COR-L47 (cell line): ENCODE measurements at regions not wholly inside any gene's neighbourhood (a gene's known extent, or its start where the extent isn't known, plus 50 kb on each side); places are given as distances from the start of the nearest gene placed in this dataset.
"Not testable (repeated sequence)": the region's sequence is repeated elsewhere in the genome, so short reads cannot be mapped to it uniquely, and the experiment has no call there.

ENCODE experiments used
- DNase-seq: peaks from one replicate; lab custom pipeline; 2025; lab: John Stamatoyannopoulos, UW

DNA sequence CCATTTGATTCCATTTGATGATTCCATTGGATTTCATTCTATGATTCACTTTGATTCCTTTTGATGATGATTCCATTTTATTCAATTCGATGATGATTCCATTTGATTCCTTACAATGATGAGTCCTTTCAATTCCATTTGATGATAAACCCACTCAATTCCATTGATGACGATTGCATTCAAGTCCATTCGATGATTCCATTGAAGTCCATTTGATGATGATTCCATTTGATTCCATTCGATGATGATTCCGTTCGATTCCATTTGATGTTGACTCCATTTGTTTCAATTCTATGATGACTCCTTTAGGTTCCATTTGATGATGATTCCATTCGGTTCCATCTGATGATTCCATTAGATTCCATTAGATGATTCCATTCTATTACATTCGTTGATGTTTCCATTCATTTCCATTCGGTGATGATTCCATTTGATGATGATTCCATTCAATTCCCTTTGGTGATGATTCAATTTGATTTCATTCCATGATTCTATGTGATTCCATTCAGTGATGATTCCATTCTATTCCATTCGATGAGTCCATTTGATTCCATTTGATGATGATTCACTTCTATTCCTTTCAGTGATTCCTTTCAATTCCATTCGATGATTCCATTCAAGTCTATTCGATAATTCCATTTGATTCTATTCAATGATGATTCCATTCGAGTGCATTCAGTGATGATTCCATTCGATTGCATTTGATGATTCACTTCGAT lies 1106.0 kb downstream of the RPIA start:
- DNase-seq, result no peak

DNA sequence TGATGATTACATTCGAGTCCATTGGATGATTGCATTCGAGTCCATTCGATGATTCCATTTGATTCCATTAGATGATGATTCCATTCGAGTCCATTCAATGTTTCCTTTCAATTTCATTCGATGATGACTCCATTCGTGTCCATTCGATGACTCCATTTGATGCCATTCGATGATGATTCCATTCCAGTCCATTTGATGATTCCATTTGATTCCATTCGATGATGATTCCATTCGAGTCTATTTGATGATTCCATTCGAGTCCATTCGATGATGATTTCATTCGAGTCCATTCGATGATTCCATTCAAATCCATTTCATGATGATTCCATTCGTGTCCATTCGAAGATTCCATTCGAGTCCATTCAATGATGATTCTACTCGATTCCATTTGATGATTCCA lies 1109.7 kb downstream of the RPIA start:
- DNase-seq, result not testable (repeated sequence)

DNA sequence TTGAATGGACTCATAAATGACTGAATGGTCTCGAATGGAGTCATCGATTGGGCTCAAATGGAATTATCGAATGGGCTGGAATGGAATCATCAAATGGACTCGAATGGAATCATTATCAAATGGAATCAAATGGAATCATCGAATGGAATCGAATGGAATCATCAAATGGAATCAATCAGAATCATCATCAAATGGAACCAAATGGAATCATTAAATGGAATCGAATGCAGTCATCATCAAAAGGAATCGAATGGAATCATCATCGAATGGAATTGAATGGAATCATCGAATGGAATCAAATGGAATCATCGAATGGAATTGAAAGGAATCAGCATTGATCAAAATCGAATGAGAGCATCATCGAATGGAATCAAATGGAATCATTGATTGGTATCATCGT lies 1114.9 kb downstream of the RPIA start:
- DNase-seq, result not testable (repeated sequence)

DNA sequence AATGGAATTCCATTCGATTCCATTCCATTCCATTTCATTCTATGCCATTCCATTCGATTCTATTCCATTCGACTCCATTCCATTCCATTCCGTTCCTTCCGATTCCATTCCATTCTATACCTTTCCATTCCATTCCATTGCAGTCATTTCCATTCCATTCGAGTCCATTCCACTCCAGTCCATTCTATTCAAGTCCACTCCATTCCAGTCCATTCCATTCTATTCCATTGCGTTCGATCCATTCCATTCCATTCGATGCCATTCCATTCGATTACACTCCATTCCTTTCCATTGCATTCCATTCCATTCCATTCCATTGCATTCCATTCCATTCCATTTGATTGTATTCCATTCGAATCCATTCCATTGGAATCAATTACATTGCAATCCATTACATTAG lies 1119.8 kb downstream of the RPIA start:
- DNase-seq, result no peak

DNA sequence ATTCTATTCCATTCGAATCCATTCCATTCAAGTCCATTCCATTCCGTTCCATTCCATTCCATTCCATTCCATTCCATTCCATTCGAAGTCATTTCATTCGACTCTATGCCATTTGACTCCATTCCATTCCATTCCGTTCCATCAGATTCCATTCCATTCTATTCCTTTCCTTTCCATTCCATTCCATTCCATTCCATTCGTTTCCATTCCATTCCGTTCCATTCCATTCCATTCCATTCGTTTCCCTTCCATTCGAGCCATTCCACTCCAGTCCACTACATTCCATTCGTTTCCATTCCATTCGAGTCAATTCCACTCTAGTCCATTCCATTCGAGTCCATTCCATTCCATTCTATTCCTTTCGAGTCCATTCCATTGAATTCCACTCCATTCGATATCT lies 1120.4 kb downstream of the RPIA start:
- not testable (repeated sequence) for DNase-seq

DNA sequence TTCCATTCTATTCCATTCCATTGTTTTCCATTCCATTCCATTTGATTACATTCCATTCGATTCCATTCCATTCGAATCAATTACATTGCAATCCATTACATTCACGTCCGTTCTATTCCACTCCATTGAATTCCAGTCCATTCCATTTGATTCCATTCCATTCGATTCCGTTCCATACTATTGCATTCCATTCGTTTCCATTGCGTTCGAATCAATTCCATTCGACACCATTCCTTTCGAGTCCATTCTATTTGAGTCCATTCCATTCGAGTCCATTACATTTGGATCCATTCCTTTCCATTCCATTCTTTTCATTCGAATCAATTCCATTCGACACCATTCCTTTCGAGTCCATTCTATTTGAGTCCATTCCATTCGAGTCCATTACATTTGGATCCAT lies 1122.9 kb downstream of the RPIA start:
- not testable (repeated sequence) for DNase-seq

DNA sequence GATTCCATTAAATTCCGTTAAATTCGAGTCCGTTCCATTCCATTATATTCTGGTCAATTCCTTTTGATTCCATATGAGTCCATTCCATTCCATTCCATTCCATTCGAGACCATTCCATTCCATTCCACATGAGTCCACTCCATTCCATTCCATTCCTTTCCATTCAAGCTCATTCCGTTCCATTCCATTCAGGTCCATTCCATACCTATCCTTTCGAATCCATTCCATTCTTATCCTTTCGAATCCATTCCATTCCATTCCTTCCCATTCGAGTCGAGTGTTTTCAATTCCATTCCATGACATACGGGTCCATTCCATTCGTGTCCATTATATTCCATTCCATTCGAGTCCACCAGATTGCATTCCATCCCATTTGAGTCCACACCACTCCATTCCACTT lies 1127.4 kb downstream of the RPIA start:
- no peak for DNase-seq

DNA sequence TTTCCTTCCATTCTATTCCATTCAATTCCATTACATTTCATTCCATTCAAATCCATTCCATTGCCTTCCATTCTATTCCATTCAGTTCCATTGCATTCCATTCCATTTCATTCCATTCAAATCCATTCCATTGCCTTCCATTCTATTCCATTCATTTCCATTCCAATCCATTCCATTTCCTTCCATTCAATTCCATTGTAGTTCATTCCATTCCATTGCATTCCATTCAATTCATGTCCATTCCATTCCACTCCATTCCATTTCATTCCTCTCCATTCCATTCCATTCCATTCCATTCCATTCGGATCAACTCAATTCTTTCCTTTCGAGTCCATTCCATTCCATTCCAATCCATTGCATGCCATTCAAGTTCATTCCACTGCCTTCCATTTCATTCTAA lies 1128.3 kb downstream of the RPIA start:
- no peak for DNase-seq

DNA sequence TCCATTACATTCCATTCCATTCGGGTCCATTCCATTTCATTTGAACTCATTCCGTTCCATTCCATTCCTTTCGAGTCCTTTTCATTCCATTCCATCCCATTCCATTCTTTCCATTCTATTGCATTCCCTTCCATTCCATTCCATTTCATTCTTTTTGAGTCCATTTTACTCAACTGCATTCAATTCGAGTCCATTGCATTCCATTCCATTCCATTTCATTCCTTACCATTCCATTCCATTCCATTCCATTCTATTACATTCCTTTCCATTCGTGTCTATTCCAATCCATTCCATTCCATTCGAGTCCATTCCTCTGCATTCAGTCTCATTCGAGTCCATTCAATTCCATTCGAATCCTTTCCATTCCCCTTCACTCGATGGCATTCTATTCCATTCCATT lies 1128.8 kb downstream of the RPIA start:
- no peak for DNase-seq

DNA sequence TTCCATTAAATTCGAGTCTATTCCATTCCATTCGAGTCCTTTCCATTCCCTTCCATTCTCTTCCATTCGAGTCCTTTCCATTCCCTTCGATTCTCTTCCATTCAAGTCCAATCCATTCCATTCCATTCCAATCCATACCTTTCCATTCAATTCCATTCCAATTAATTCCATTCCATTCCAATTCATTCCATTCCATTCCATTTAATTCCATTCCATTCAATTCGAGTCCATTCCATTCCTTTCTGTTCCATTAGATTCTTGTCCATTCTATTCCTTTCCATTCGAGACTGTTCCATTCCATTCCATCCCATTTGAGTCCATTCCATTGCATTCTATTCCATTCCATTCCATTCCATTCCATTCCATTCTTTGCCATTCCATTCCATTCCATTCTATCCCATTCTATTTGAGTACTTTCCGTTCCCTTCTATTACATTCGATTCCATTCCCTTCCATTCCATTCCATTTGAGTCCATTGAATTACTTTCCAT lies 1130.0 kb downstream of the RPIA start:
- DNase-seq, result no peak

DNA sequence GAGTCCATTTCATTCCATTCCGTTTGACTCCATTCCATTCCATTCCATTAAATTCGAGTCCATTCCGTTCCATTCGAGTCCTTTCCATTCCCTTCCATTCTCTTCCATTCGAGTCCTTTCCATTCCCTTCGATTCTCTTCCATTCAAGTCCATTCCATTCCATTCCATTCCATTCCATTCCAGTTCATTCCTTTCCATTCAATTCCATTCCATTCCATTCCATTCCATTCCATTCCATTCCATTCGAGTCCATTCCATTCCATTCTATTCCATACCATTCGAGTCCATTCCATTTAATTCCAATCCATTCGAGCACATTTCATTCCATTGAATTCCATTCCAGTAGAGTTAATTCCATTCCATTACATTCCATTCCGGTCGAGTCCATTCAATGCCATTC lies 1130.9 kb downstream of the RPIA start:
- not testable (repeated sequence) for DNase-seq

DNA sequence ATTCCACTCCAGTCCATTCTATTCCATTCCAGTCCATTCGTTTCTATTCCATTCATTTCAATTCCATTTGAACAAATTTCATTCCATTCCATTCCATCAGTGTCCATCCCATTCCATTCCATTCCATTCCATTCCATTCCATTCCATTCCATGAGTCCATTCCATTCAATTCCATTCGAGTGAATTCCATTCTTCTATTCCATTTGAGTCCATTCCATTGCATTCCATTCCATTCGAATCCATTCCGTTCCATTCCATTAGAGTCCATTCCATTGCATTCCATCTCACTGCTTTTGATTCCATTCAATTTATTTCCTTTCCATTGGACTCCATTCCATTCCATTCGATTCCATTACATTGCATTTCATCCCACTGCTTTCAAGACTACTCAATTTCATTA lies 1132.1 kb downstream of the RPIA start:
- no peak for DNase-seq

DNA sequence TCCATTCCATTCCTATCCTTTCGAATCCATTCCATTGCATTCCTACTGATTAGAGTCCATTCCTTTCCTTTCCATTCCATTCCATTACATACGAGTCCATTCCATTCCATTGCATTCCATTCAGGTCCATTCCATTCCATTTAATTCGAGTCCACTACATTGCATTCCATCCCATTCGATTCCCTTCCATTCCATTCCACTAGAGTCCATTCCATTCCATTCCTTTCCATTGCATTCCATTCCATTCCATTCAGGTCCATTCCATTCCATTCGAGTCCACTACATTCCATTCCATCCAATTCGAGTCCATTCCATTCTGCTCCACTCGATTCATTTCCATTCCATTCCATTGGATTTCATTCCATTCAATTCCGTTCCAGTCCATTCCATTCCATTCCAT lies 1133.6 kb downstream of the RPIA start:
- no peak for DNase-seq

DNA sequence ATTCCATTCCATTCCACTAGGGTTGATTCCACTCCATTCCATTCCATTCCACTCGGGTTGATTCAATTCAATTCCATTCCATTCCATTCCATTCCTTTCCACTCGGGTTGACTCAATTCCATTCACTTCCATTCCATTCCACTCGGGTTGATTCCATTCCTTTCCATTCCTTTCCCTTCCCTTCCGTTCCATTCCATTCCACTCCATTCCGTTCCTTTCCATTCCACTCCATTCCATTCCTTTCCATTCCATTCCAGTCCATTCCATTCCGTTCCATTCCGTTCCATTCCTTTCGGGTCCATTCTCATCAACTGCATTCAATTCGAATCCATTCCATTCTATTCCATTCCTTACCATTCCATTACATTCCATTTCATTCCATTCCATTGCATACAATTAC lies 1135.3 kb downstream of the RPIA start:
- not testable (repeated sequence) for DNase-seq

DNA sequence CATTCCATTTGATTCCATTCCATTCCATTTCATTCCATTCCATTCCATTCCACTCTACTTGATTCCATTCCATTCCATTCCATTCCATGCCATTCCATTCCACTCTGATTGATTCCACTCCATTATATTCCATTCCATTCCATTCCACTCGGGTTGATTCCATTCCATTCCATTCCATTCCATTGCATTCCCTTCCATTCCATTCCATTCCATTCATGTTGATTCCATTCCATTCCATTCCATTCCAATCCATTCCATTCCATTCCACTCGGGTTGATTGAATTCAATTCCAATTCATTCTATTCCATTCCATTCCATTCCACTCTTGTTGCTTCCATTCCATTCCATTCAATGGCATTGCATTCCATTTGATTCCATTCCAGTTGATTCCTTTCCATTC lies 1136.4 kb downstream of the RPIA start:
- not testable (repeated sequence) for DNase-seq

DNA sequence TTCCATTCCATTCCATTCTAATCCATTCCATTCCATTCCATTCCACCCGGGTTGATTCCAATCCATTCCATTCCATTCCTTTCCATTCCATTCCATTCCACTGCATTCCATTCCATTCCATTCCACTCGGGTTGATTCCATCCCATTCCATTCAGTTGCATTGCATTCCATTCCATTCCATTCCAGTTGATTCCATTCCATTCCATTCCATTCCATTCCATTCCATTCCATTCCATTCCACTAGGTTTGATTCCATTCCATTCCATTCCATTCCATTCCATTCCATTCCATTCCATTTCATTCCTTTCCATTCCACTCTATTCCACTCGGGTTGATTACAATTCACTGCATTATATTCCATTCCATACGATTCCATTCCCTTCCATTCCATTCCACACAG lies 1136.9 kb downstream of the RPIA start:
- DNase-seq, result not testable (repeated sequence)

DNA sequence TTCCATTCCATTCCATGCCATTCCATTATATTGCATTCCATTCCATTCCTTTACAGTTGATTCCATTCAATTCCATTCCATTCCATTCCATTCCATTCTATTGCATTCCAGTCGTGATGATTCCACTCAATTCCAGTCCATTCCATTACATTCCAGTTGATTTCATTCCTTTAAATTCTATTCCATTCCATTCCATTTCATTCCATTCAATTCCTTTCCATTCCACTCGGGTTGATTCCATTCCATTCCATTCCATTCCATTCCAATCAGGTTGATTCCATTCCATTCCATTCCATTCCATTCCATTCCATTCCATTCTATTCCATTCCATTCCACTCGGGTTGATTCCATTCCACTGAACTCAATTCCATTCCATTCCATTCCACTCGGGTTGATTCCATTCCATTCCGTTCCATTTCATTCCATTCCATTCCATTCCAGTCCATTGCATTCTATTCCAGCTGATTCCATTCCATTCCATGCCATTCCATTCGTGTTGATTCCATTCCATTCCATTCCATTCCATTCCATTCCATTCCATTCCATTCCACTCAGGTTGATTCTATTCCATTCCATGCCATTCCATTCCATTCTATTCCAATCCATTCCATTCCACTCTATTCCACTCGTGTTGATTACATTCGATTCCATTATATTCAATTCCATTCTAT lies 1137.6 kb downstream of the RPIA start:
- not testable (repeated sequence) for DNase-seq

DNA sequence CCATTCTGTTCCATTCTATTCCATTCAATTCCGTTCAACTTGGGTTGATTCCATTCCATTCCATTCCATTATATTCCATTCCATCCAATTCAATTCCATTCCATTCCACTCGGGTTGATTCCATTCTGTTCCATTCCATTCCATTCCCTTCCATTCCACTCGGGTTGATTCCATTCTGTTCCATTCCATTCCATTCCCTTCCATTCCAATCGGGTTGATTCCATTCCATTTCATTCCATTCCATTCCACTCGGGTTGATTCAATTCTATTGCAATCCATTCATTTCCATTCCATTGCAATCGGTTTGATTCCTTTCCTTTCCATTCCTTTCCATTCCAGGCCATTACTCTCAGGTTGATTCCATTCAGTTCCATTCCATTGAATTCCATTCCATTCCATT lies 1138.4 kb downstream of the RPIA start:
- no peak for DNase-seq

DNA sequence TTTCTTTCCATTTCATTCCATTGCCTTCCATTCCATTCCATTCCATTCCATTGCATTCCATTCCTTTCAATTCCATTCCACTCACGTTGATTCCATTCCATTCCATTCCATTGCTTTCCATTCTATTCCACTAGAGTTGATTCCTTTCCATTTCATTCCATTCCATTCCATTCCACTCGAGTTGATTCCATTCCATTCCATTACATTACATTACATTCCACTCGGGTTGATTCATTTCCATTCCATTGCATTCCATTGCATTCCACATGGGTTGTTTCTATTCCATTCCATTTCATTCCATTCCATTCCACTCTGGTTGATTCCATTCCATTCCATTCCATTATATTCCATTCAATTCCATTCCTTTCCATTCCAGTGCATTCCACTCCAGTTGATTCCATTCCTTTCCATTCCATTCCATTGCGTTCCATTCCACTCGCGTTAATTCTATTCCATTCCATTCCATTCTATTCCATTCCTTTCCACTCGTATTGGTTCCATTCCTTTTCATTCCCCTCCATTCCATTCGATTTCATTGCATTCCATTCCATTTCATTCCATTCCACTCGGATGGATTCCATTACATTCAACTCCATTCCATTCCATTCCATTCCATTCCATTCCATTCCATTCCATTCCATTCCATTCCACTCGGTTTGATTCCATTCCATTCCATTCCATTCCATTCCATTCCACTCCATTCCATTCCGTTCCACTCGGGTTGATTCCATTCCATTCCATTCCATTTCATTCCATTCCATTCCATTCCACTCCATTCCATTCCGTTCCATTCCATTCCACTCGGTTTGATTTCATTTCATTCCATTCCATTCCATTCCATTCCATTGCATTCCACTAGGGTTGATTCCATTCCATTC lies 1139.1 kb downstream of the RPIA start:
- DNase-seq, result not testable (repeated sequence)

DNA sequence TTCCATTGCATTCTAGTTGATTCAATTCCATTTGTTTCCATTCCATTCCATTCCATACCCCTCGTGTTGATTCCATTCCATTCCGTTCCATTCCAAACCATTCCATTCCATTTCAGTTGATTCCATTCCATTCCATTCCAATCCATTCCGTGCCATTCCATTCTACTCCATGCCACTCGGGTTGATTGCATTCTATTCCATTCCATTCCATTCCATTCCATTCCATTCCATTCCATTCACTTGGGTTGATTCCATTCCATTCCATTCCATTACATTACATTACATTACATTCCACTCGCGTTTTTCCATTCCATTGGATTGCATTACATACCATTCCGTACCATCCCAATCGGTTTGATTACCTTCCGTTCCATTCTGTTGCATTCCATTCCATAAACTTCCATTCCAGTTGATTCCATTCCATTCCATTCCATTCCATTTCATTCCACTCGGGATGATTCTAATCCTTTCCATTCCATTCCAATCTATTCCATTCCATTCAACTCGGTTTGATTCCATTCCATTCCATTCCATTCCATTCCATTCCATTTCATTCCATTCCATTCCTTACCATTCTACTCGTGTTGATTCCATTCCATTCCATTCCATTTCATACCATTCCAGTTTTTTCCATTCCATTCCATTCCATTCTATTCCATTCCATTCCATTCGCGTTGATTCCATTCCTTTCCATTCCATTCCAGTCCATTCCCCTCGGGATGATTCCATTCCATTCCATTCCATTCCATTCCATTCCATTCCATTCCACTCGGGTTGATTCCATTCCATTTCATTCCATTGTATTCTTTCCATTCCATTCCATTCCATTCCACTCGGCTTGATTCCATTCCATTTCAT lies 1140.4 kb downstream of the RPIA start:
- DNase-seq, result no peak

DNA sequence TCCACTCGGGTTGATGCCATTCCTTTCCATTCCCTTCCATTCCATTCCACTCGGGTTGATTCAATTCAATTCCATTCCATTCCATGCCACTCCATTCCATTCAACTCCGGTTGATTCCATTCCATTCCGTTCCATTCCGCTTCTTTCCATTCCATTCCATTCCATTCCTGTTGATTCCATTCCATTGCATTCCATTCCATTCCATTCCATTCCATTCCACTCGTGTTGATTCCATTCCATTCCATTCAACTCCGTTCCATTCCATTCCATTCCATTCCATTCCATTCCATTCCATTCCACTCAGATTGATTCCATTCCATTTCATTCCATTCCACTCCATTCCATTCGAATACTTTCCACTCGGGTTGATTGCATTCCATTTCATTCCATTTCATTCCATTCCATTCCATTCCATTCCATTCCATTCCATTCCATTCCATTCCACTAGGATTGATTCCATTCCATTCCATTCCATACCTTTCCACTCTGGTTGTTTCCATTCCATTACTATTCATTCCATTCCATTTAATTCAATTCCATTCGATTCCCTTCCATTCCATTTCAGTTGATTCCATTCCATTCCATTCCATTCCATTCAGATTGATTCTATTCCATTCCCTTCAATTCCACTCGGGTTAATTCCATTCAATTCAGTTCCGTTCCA lies 1141.8 kb downstream of the RPIA start:
- DNase-seq, result no peak
